GM03348 (cell line): ENCODE measurements at regions not wholly inside any gene's neighbourhood (a gene's known extent, or its start where the extent isn't known, plus 50 kb on each side); places are given as distances from the start of the nearest gene placed in this dataset.
A peak's percentile ranks its signal among the peaks of the same experiment; 100 is the strongest.

Source experiments
- DNase-seq: peaks from one replicate; pipeline ENCODE4 v3.0.0; 2012; ENCODE audit warnings: low spot score

GRCh38 chr21:28233536-28234220, 759.0 kb downstream of the LTN1 start:
- DNase-seq = no peak

- DNase-seq = no peak
Measured at GRCh38 chr21:28230559-28230958, 762.1 kb downstream of the LTN1 start.

GRCh38 chr21:28229814-28230213, 762.9 kb downstream of the LTN1 start:
- DNase-seq = peak; percentile 57

- no peak for DNase-seq
Measured at GRCh38 chr21:28228636-28228995, 764.1 kb downstream of the LTN1 start.

GRCh38 chr21:28227881-28228635, 764.6 kb downstream of the LTN1 start:
- DNase-seq = no peak

GRCh38 chr21:28226563-28226962, 766.1 kb downstream of the LTN1 start:
- DNase-seq = no peak

- no peak for DNase-seq
Measured at GRCh38 chr21:28224191-28224726, 768.4 kb downstream of the LTN1 start.

GRCh38 chr21:28221984-28222383, 770.7 kb downstream of the LTN1 start:
- DNase-seq = no peak

- DNase-seq = no peak
Measured at GRCh38 chr21:28220680-28221079, 772.0 kb downstream of the LTN1 start.

- DNase-seq = no peak
Measured at GRCh38 chr21:28216976-28217523, 775.6 kb downstream of the LTN1 start.

GRCh38 chr21:28215214-28215954, 777.3 kb downstream of the LTN1 start:
- DNase-seq = peak; percentile 54

GRCh38 chr21:28214786-28215185, 777.9 kb downstream of the LTN1 start:
- DNase-seq = no peak

GRCh38 chr21:28213261-28213660, 779.4 kb downstream of the LTN1 start:
- DNase-seq = no peak

- no peak for DNase-seq
Measured at GRCh38 chr21:28212061-28212460, 780.6 kb downstream of the LTN1 start.

GRCh38 chr21:28207436-28208173, 785.1 kb downstream of the LTN1 start:
- DNase-seq = peak; percentile 72

- no peak for DNase-seq
Measured at GRCh38 chr21:28200726-28201125, 792.0 kb downstream of the LTN1 start.

GRCh38 chr21:28196981-28197380, 795.7 kb downstream of the LTN1 start:
- DNase-seq = no peak

- DNase-seq = no peak
Measured at GRCh38 chr21:28193189-28193588, 799.5 kb downstream of the LTN1 start.

- DNase-seq = no peak
Measured at GRCh38 chr21:28186604-28187003, 806.1 kb downstream of the LTN1 start.

GRCh38 chr21:28181730-28182129, 810.9 kb downstream of the LTN1 start:
- no peak for DNase-seq

GRCh38 chr21:28179136-28179535, 813.5 kb downstream of the LTN1 start:
- DNase-seq = no peak

- DNase-seq = peak; percentile 4
Measured at GRCh38 chr21:28177124-28177523, 815.6 kb downstream of the LTN1 start.
